Lung microvascular endothelial cell (primary cell): ENCODE measurements at regions not wholly inside any gene's neighbourhood (a gene's known extent, or its start where the extent isn't known, plus 50 kb on each side); places are given as distances from the start of the nearest gene placed in this dataset.

Experiments used
- DNase-seq, 2 donors: peaks; one replicate each; pipeline versions ENCODE4 v3.0.0 to v3.0.0-alpha.2; 2010; ENCODE audit warnings: low read depth in 2 of 2

- DNase-seq = no peak
Measured at GRCh38 chr5:175286981-175287380, 157.0 kb downstream of the DRD1 start.

DNA sequence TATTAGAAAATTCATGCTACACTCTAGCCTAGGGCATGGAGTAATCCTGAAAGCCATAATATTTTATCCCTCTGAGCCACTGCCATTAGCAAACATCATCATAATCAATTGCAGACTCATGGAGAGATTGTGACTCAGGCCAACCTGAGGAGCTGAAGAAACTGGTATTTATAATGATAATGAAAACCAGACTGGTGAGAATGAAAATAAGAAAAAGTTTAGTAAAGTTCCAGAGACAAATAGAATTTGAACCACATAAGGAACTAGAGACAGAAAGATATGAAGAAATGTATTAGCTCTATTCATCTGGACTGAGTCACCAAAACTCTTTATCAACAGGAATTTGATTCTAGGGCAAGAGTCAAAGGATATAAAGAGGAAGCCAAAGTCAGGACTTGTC, 158.7 kb downstream of the DRD1 start:
- no peak for DNase-seq

GRCh38 chr5:175284806-175285205, 159.2 kb downstream of the DRD1 start:
- no peak for DNase-seq

DNA sequence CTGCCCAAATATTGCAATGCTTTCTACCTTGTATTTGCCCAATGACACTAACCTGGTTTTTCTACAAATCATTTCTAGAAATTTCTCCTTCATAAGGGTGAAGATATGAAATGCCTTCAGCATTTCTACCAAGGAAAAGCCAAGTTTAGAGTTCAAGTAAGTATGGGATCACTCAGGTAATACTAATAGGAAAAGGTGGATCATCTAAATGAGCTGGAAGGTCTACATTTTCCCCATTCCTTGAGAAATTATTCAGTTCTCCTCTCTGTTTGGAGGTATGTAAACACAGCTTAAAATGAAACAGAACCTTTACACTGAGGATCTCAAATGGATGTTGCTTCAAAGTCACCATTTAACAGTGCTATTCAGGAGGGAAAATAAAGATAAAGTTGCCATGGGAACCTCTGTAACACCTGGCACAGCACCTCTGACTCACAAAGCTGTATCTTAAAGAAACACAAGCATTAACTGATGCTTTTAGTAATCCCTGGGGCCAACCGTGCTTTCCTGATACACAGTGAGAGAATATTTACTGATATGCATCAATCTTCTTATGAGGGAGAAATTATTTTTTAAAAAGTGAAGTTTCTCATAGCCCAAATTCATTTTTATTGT, 161.3 kb downstream of the DRD1 start:
- DNase-seq = no peak

DNA sequence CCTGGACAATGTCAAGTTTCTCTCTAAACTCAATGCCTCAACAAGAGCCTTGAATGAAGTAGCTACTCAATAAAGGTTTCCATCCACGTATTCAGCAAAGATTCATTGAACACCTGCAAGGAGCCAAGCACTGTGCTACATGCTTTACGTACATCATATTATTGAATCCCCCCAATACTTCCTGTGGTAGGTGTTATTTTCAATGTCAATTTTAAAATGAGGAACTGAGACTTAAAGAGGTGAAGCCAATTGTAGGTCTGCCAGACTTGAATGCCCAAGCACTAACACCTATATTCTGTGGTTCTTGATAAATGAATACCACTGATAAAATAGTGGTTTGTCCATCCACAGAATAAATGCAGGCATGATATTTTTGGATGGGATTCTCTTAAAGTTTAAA, 162.3 kb downstream of the DRD1 start:
- no peak for DNase-seq

- DNase-seq = no peak
Measured at GRCh38 chr5:175281257-175281656, 162.7 kb downstream of the DRD1 start.

GRCh38 chr5:175279506-175279905, 164.5 kb downstream of the DRD1 start:
- no peak for DNase-seq

DNA sequence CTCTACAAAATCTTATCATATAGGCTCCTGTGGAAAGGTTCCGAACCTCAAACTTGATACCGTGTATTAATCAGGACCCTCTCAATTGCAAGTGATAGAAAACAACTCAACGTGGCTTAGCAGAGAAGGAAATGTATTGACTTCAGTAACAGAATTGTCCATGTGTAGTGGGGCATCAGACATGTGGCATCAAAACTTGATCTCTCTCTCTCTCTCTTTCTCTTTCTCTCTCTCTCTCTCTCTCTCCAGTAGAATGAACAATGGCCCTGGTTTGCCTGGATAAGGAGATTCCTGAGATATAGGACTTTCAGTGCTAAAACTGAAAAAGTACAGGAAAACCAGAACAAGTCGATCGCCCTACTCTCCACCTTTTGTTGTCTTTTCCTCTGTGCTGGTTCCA, 168.2 kb downstream of the DRD1 start:
- no peak for DNase-seq

GRCh38 chr5:175275097-175275496, 168.9 kb downstream of the DRD1 start:
- no peak for DNase-seq

- no peak for DNase-seq
Measured at GRCh38 chr5:175274171-175274570, 169.8 kb downstream of the DRD1 start.

DNA sequence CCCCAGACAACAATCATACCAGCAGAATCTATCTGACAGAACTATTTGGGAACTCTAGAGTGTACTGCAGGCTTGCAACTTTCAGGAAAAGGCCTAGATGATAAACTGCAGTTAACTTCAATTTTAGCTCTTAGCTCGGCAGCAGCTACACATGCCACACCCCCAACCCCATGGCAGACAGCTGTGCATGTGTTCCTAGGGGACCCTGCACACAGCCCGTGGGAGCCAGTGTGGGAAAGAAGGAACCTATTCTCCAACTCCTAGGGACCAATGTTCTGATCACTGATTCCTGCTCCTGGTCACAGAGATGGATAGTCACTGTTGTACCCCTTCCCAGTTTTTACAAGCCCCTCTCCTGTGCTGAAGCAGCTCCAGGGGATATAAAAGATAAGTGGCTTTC, 179.6 kb downstream of the DRD1 start:
- DNase-seq = no peak

- no peak for DNase-seq
Measured at GRCh38 chr5:175263776-175264175, 180.2 kb downstream of the DRD1 start.

GRCh38 chr5:175261526-175261925, 182.5 kb downstream of the DRD1 start:
- DNase-seq = no peak

DNA sequence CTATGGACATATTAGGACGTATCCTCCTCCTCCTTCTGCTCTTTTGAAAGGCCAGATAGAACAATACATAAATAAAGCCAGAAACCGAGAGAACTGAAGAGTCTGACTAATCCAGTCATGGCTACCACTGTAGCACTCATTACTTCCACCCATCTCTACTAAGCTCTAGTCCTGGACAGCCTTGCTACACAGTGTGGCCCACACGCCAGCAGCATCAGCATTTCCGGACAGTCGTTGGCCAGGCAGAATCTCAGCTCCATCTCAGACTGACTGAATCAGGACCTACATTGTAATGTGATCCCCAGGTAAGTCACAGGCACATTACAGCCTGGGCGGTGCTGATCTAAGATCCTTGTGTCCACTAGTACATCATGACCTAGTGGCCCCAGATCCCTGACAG, 182.9 kb downstream of the DRD1 start:
- DNase-seq = no peak

DNA sequence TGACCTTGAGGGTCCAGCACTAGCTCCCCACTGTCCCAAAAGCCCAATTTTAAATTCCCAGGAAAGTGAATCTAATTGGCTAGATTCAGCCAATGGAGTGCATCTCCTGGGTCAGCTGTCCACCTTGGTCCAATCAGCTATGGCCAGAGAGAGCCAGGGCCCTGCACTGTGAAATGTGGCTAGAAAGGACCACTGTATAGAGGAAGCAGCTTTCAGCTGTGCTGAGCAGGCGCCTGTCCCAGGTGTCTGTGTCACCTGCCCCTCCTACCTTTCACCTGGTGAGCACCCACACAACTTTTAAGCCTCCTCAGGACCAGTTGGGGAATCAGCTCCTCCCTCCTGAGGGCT, 186.2 kb downstream of the DRD1 start:
- DNase-seq = no peak

GRCh38 chr5:175257128-175257846, 186.7 kb downstream of the DRD1 start:
- no peak for DNase-seq

DNA sequence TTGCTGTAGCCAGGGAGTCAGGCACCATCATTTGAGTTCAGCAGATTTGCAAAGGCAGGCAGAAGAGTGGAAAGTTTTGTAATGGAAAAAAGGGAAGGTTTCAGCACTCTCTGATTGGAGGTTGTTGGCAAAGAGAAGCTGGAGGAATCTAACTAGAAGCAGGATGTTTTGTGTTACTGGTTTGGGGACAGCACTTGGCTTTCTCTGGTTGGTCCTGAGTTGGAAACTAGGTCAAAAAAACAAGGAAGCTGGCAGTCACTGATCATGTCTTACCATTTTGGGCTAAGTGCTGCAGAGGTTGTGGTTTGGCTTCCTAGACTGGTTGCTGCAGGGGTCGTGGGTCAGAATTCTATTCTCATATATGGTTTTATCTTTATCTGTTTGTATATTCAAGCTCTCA, 189.8 kb downstream of the DRD1 start:
- no peak for DNase-seq

GRCh38 chr5:175253597-175253996, 190.4 kb downstream of the DRD1 start:
- DNase-seq = no peak

DNA sequence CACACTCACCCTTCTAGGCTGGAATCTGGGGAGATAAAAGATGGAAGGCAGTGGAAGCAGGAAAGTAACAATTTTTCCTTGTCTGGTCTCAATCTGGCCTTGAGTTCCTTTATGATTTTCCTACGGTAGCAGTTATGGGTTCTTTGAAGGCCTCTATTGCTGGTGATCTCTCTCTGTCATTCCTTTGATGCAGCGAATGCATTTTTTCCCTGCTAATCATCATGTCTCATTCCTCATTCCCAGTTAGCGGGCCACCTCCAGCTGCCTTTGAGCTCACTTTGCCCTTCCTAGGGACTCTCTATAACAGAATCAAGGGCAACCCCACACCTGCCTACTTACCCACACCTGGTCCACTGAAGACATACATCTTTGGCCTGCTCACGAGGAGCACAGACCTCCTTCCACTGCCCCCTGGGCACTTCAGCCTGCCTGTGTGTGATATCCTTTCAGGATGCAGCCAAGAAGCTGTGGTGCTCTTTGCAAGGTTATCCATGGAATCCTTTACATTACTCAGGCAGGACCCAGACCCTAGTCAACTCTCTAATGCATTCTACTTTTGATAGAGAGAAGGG, 191.7 kb downstream of the DRD1 start:
- no peak for DNase-seq

DNA sequence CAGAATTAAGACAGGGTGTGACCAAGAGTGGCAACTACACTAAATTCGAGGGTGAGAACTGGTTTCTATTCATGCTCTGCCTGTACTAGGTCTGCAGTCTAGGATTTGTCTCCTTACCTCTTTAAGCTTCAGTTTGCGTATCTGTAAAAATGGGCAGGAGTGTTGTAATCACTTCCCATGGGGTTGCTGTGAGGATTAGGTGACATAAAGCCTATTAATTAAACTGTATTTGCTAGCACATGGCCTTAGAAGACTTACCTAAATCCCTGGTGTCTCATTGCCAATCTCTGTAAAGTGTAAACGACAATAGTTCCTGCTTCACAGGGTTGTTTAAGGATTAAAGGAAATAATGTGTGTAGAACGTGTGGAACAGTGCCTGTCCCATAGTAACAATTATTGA, 193.6 kb downstream of the DRD1 start:
- no peak for DNase-seq

DNA sequence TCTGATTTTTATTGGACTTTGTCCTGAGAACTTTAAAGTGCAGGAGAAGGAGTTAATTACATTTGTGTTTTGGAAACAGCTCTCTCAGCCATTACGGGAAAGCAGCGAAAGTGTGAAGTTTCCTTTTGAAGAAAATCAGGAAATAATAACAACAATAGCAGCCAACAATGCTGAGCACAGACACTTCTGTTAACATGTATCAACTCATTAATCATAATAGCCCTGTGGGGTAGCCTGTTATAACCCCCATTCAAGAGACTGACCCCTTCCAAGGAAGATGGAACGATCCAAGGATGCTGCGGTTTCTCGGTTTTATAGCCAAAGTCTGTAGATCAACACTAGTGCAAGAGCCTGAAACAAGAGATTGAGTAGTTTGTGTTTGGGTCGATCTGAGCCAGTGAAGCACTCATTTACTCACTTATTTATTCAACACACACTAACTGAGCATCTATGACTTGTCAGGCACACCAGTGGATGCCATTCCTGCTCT, 195.5 kb downstream of the DRD1 start:
- DNase-seq = no peak

DNA sequence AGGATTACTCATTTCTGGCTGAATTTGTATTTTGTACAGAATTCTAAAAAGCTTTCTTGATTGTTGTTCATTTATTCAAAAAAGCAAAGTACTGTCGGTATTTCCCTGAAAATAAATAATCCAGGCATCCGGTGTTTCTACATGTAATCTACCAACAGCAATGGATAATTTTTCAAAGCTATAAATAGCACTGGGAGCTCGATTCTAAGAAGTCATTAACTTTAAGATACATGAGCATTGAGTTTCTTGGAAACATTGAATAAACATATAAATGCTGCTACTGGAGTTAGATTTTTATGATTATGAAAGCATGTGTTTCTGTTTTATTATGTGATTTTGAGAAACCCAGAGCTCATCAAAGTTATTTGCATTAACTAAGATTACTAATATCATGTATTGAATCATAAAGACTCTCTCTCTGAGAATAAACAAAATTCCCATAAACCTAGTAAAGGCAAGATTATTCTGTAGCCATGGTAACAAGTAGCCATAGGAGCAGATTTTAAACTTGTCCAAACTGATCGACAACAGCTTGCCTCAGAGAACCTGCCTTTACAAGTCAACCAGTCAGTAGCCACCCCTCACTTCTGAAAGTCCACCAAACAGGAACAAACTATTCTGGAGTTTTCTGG, 197.0 kb downstream of the DRD1 start:
- no peak for DNase-seq
